ENCODE measurements at regions not wholly inside any gene's neighbourhood (a gene's known extent, or its start where the extent isn't known, plus 50 kb on each side); places are given as distances from the start of the nearest gene placed in this dataset.

- H3K27ac ChIP-seq: no peak overlapping the region
- in situ Hi-C loops (cut with HindIII; ENCODE audit: low pct_ligation_motif_present, low sequenced_read_pairs): no loop called here
- no peaks in the 10 kb centered on the region for H3K36me3 ChIP-seq (replicated peaks)
- no peak for DNase-seq
- H3K27me3 ChIP-seq (replicated peaks): no peaks in the 10 kb centered on the region
- TF ChIP-seq, protein P1, sequence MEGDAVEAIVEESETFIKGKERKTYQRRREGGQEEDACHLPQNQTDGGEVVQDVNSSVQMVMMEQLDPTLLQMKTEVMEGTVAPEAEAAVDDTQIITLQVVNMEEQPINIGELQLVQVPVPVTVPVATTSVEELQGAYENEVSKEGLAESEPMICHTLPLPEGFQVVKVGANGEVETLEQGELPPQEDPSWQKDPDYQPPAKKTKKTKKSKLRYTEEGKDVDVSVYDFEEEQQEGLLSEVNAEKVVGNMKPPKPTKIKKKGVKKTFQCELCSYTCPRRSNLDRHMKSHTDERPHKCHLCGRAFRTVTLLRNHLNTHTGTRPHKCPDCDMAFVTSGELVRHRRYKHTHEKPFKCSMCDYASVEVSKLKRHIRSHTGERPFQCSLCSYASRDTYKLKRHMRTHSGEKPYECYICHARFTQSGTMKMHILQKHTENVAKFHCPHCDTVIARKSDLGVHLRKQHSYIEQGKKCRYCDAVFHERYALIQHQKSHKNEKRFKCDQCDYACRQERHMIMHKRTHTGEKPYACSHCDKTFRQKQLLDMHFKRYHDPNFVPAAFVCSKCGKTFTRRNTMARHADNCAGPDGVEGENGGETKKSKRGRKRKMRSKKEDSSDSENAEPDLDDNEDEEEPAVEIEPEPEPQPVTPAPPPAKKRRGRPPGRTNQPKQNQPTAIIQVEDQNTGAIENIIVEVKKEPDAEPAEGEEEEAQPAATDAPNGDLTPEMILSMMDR (IDR thresholded peaks at IDR 0.05; ENCODE audit: low read depth, low read length, missing control alignments): no peak
- H3K4me3 ChIP-seq (ENCODE audit: low read depth, low read length): no peak overlapping the region
These were observed 540.1 kb upstream of the TENM4 start for GRCh38 chr11:79980916-79981315.

DNA sequence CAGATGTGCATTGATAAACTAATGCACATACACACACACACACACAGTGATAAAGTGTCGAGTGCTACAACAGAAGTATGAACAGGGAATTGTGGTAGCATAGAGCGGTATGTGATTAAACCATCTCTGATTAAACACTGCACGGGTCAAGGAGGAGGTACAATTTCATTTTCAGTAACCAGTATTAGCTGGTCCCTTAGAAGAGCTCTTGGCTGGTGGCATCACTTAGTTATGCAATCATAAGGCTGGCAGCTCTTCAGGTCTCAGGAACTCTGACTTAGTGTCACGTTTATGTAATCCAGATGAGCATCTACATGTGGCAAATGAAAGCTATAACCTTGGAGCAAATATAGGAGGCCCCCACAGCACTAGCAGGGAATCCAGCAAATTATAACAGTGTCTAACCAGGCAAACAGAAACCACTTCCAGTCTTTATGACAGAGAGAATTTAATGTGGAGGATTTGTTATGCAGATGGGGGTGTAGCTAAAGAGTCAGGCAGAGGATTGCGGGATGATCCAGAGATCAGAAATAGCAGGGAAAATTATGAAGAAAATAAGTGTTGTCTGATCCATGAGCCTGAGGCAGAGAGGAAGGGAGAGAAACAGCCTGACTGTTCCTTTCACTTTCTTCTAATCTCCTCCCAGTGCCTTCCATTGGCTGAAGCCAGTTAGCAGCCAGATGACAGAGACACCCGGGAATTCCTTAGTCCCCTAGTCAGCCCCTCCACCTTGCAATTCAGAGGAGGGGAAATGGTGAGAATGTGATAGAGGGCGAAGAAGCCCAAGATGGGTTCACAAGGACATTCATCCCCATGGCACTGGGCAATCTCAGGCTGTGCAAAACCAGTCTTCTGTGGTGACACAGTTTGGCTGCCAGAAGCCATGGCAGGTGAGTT is 533.1 kb upstream of the TENM4 start:
- DNase-seq: peak; percentile 42
- in situ Hi-C loops (cut with HindIII; ENCODE audit: low pct_ligation_motif_present, low sequenced_read_pairs): no loop called here
- H3K36me3 ChIP-seq (replicated peaks): no peaks in the 10 kb centered on the region
- H3K4me3 ChIP-seq (ENCODE audit: low read depth, low read length): no peak overlapping the region
- TF ChIP-seq, protein P1 (IDR thresholded peaks at IDR 0.05; ENCODE audit: low read depth, low read length, missing control alignments): no peak
- H3K27ac ChIP-seq: no peak overlapping the region
- H3K27me3 ChIP-seq (replicated peaks): no peaks in the 10 kb centered on the region

GRCh38 chr11:79971255-79971654 is 530.4 kb upstream of the TENM4 start:
- DNase-seq: no peak
- no peaks in the 10 kb centered on the region for H3K27me3 ChIP-seq (replicated peaks)
- TF ChIP-seq, protein P1 (IDR thresholded peaks at IDR 0.05; ENCODE audit: low read depth, low read length, missing control alignments): no peak
- H3K27ac ChIP-seq: no peak overlapping the region
- no peak overlapping the region for H3K4me3 ChIP-seq (ENCODE audit: low read depth, low read length)
- in situ Hi-C loops (cut with HindIII; ENCODE audit: low pct_ligation_motif_present, low sequenced_read_pairs): no loop called here
- H3K36me3 ChIP-seq (replicated peaks): no peaks in the 10 kb centered on the region

DNA sequence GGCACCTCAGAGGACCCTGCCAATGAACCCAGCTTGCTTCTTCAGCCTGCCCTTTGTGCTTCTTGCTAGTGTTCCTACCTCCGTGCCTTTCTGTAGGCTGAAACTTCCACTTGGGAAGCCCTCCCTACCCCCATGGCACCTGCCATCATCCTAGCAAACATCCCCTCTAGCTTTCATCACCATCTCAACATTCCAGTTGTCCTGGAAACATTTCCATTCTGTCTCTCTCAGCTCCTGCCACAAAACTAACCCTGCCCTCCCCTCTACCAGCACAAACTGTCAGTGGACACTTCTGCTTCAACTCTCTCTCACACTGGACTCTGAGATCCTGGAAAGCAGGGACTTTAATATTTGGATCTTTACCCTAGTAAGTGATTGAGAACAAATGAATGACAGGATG is 525.8 kb upstream of the TENM4 start:
- in situ Hi-C loops (cut with HindIII; ENCODE audit: low pct_ligation_motif_present, low sequenced_read_pairs): no loop called here
- TF ChIP-seq, protein P1 (IDR thresholded peaks at IDR 0.05; ENCODE audit: low read depth, low read length, missing control alignments): no peak
- Histone ChIP-seq H3K4me3 (ENCODE audit: low read depth, low read length) (no peak overlapping the region), H3K36me3 (replicated peaks) (no peaks in the 10 kb centered on the region), H3K27me3 (replicated peaks) (no peaks in the 10 kb centered on the region), H3K27ac (no peak overlapping the region)
- no peak for DNase-seq

DNA sequence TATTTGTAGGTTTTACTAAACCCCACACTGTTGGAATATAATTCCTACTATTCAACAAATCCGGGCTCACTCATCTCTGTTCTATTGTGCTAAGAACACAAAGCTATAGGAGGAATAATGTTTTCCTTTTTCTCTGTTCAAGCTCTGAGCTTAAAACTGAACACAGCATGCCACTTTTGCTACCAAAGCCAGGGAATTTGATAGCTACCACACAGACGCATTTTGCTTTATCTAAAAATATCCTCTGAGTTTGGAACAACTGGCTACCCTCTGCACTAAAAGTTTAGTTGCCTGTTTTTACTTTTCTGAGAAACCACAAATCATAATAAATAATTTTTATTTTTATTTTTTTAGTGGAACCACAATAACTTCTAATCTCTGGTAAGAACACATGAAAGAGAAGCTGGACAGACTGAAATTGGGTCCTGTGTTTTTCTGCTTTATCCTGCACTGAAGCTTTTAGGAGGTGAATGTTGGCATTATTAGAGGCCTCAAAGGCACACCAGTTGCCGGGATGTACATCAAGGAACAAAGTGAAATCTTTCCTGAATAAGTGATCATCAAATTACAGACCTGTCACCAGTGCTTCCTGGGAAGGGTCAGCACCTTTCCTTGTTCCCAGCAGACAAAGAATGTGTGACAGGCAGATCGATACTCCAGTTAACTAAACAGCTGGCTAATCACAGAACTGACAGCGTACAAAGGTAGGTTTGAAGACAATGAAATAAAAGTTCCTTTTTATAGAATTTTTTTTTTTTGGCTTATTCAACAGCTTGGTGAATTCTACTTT is 523.2 kb upstream of the TENM4 start:
- TF ChIP-seq, protein P1 (IDR thresholded peaks at IDR 0.05; ENCODE audit: low read depth, low read length, missing control alignments): no peak
- no peak overlapping the region for H3K27ac ChIP-seq
- no peak overlapping the region for H3K4me3 ChIP-seq (ENCODE audit: low read depth, low read length)
- no peaks in the 10 kb centered on the region for H3K36me3 ChIP-seq (replicated peaks)
- H3K27me3 ChIP-seq (replicated peaks): no peaks in the 10 kb centered on the region
- no peak for DNase-seq
- in situ Hi-C loops (cut with HindIII; ENCODE audit: low pct_ligation_motif_present, low sequenced_read_pairs): no loop called here

Measured in brain microvascular endothelial cell (primary cell).